Stomach (tissue), 8 donors: ENCODE measurements at regions not wholly inside any gene's neighbourhood (a gene's known extent, or its start where the extent isn't known, plus 50 kb on each side); places are given as distances from the start of the nearest gene placed in this dataset.

Experiments used
- DNase-seq, 2 donors: peaks; one replicate each; pipeline versions ENCODE4 v3.0.0 to v3.0.0-alpha.2; 2013 to 2019
- H3K27ac ChIP-seq, 5 donors: fragments of 200-600 bp in 4 of 5; sonication (generic) in 4 of 5; one replicate each; pipeline ENCODE4 v1.5.1; 2013 to 2019; ENCODE audit warnings: mild to moderate bottlenecking in 1 of 5, moderate library complexity in 1 of 5
- H3K27me3 ChIP-seq, 3 donors: fragments of 200-600 bp; sonication (generic); one replicate each; pipeline ENCODE4 v1.5.1; 2017 to 2019; ENCODE audit warnings: mixed run types in 1 of 3
- H3K36me3 ChIP-seq, 4 donors: fragments of 200-600 bp; sonication (generic); 1 replicate in 3 of 4; 2 replicates in 1 of 4; pipeline ENCODE4 v1.5.1; 2016 to 2019
- H3K4me1 ChIP-seq, 4 donors: fragments of 200-600 bp; sonication (generic); one replicate each; pipeline ENCODE4 v1.5.1; 2016 to 2019
- H3K4me3 ChIP-seq, 4 donors: fragments of 200-600 bp; sonication (generic) in 3 of 4; one replicate each; pipeline ENCODE4 v1.5.1; 2016 to 2019; ENCODE audit warnings: mild to moderate bottlenecking in 1 of 4
- H3K9me3 ChIP-seq, 4 donors: fragments of 200-600 bp; sonication (generic); one replicate each; pipeline ENCODE4 v1.5.1; 2016 to 2019
- EP300 ChIP-seq: sonication (generic); formaldehyde crosslinking; IDR thresholded peaks from one replicate; pipeline ENCODE4 v1.6.1; 2017; ENCODE audit warnings: antibody characterized with exemption
- POLR2A ChIP-seq, 4 donors: fragments of 450-650 bp; IDR thresholded peaks; one replicate each; pipeline ENCODE4 v1.6.1; 2016; ENCODE audit warnings: antibody characterized with exemption in 4 of 4, control low read depth in 2 of 4, mild to moderate bottlenecking in 1 of 4, moderate library complexity in 1 of 4
- POLR2AphosphoS5 ChIP-seq, 3 donors: sonication (generic); formaldehyde crosslinking; IDR thresholded peaks; one replicate each; pipeline ENCODE4 v1.6.1; 2016; ENCODE audit warnings: antibody characterized with exemption in 3 of 3
- WGBS, 5 donors: extraction: QIAGEN DNeasy Blood & Tissue Kit in 3 of 5; methylation state at CpG; one replicate each; pipeline versions ENCODE4 v1.1.5 to v1.1.7; 2013 to 2018; 5-methylcytosine and 5-hydroxymethylcytosine counted together
- intact Hi-C: fragments of 100-400 bp; cut with DNase I; formaldehyde crosslinking; loops from one replicate; pipeline ENCODE4 v1.15.1; 2023; ENCODE audit warnings: low total_unique reads
- TF ChIP-seq, protein P1 (sequence below), 7 experiments: fragments of 450-650 bp in 4 of 7; fragments of 200-600 bp in 3 of 7; sonication (generic) in 3 of 7; IDR thresholded peaks; one replicate each; pipeline ENCODE4 v1.5.1; 2016 to 2019; ENCODE audit warnings: antibody characterized with exemption in 7 of 7, control low read depth in 2 of 7, mild to moderate bottlenecking in 1 of 7
- donor health status: healthy with polysubstance abuse.
- donor health status: Bipolar disorder and iron deficiency.
- donor health status: healthy.

DNA sequence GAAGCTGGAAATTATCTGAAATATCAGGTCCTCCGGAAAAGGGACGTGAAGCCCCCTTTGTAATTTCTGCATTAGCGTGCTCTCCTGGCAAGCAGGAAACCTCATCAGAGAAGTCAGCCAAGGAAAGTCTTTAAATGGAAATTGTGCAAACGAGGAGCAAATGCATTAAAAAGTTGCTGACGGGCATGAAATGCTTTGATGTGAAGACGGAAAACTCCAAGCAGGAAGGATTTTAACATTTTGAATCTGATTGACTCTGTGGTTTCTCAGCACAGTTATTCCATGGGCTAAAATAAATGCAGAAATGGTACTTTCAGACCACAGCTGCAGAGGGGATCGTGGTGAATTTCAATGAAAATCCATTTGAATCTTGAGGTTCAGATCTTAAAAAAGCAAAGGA lies 167.8 kb downstream of the AHR start:
- Histone ChIP-seq H3K27me3 (no peaks in the 10 kb centered on the region), H3K36me3 (no peaks in the 10 kb centered on the region), H3K27ac (no peak overlapping the region), H3K4me3 (no peak overlapping the region), H3K4me1 (no peaks in the 10 kb centered on the region), H3K9me3 (no peaks in the 10 kb centered on the region)
- TF ChIP-seq EP300 (no peak), POLR2A (IDR thresholded peaks at IDR 0.05) (no peak)
- TF ChIP-seq, protein P1, sequence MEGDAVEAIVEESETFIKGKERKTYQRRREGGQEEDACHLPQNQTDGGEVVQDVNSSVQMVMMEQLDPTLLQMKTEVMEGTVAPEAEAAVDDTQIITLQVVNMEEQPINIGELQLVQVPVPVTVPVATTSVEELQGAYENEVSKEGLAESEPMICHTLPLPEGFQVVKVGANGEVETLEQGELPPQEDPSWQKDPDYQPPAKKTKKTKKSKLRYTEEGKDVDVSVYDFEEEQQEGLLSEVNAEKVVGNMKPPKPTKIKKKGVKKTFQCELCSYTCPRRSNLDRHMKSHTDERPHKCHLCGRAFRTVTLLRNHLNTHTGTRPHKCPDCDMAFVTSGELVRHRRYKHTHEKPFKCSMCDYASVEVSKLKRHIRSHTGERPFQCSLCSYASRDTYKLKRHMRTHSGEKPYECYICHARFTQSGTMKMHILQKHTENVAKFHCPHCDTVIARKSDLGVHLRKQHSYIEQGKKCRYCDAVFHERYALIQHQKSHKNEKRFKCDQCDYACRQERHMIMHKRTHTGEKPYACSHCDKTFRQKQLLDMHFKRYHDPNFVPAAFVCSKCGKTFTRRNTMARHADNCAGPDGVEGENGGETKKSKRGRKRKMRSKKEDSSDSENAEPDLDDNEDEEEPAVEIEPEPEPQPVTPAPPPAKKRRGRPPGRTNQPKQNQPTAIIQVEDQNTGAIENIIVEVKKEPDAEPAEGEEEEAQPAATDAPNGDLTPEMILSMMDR (IDR thresholded peaks at IDR 0.05): no peak
- DNase-seq: peak in 1 of 2 donors; percentile 23
- 57 to 79% (median 64%) methylated on average over 7 of the region's 7 CpGs for WGBS, 5 donors
- intact Hi-C loops: no loop called here

GRCh38 chr7:17467386-17467945 lies 169.0 kb downstream of the AHR start:
- Histone ChIP-seq H3K27me3 (no peaks in the 10 kb centered on the region), H3K4me1 (no peaks in the 10 kb centered on the region), H3K9me3 (no peaks in the 10 kb centered on the region), H3K4me3 (no peak overlapping the region), H3K36me3 (no peaks in the 10 kb centered on the region), H3K27ac (no peak overlapping the region)
- DNase-seq: no peak
- WGBS, 5 donors: 91 to 94% (median 93%) methylated on average over 6 of the region's 6 CpGs
- intact Hi-C loops: no loop called here
- no peak for TF ChIP-seq EP300
- TF ChIP-seq, protein P1 (IDR thresholded peaks at IDR 0.05): no peak
- TF ChIP-seq POLR2AphosphoS5 (IDR thresholded peaks at IDR 0.05): no peak
- no peak for TF ChIP-seq POLR2A (IDR thresholded peaks at IDR 0.05)

DNA sequence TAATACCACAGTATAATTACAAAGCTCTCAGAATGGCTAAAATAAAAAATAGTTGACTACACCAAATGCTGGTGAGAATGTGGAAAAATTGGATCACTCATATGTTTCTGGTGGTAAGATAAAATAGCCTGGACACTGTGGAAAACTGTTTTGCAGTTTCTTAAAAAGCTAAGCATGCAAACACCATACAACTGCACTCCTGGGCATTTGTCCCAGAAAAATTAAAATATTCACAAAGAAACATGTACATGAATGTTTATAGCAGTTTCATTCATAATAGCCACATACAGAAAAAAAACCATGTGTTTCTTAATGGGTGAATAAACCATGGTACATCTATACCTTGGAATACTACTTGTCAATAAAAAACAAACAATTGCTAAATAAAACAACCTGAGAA lies 172.9 kb downstream of the AHR start:
- DNase-seq: no peak
- intact Hi-C loops: no loop called here
- Histone ChIP-seq H3K4me3 (no peak overlapping the region), H3K27me3 (no peaks in the 10 kb centered on the region), H3K9me3 (no peaks in the 10 kb centered on the region), H3K4me1 (no peaks in the 10 kb centered on the region), H3K36me3 (no peaks in the 10 kb centered on the region), H3K27ac (no peak overlapping the region)
- TF ChIP-seq POLR2A (IDR thresholded peaks at IDR 0.05) (no peak), POLR2AphosphoS5 (IDR thresholded peaks at IDR 0.05) (no peak), EP300 (no peak)
- TF ChIP-seq, protein P1 (IDR thresholded peaks at IDR 0.05): no peak

GRCh38 chr7:17472518-17472917 lies 174.1 kb downstream of the AHR start:
- Histone ChIP-seq H3K27ac (no peak overlapping the region), H3K9me3 (no peaks in the 10 kb centered on the region), H3K4me3 (no peak overlapping the region), H3K4me1 (no peaks in the 10 kb centered on the region), H3K27me3 (no peaks in the 10 kb centered on the region), H3K36me3 (no peaks in the 10 kb centered on the region)
- WGBS, 5 donors: 80 to 97% (median 95%) methylated on average over 3 of the region's 3 CpGs
- TF ChIP-seq, protein P1 (IDR thresholded peaks at IDR 0.05): no peak
- TF ChIP-seq POLR2A (IDR thresholded peaks at IDR 0.05) (no peak), EP300 (no peak), POLR2AphosphoS5 (IDR thresholded peaks at IDR 0.05) (no peak)
- no peak for DNase-seq
- intact Hi-C loops: no loop called here
